Hepatocyte (in vitro differentiated cells): ENCODE measurements at regions not wholly inside any gene's neighbourhood (a gene's known extent, or its start where the extent isn't known, plus 50 kb on each side); places are given as distances from the start of the nearest gene placed in this dataset.

Source experiments
- CTCF ChIP-seq: fragments of 200-600 bp; sonication (generic); IDR thresholded peaks from 2 replicates; pipeline ENCODE4 v1.5.1; 2016; ENCODE audit warnings: antibody characterized with exemption, mild to moderate bottlenecking; ENCODE audit not compliant: poor library complexity
- EZH2 ChIP-seq: fragments of 200-600 bp; sonication (generic); IDR thresholded peaks from 2 replicates; pipeline ENCODE4 v1.6.1; 2016; ENCODE audit warnings: antibody characterized with exemption, mild to moderate bottlenecking, borderline replicate concordance

GRCh38 chr12:89787763-89788162 is 79.1 kb upstream of the ATP2B1 start:
- no peak for TF ChIP-seq CTCF
- TF ChIP-seq EZH2 = no peak
